SIG-M5 treated with dmso at 0.1 percent for 504 hours (cell line): ENCODE measurements at regions not wholly inside any gene's neighbourhood (a gene's known extent, or its start where the extent isn't known, plus 50 kb on each side); places are given as distances from the start of the nearest gene placed in this dataset.
A peak's percentile ranks its signal among the peaks of the same experiment; 100 is the strongest.
"Not testable (repeated sequence)": the region's sequence is repeated elsewhere in the genome, so short reads cannot be mapped to it uniquely, and the experiment has no call there.

Experiments
- DNase-seq: peaks from one replicate; lab custom pipeline; 2025; ENCODE audit not compliant: unreplicated experiment; lab: John Stamatoyannopoulos, UW

DNA sequence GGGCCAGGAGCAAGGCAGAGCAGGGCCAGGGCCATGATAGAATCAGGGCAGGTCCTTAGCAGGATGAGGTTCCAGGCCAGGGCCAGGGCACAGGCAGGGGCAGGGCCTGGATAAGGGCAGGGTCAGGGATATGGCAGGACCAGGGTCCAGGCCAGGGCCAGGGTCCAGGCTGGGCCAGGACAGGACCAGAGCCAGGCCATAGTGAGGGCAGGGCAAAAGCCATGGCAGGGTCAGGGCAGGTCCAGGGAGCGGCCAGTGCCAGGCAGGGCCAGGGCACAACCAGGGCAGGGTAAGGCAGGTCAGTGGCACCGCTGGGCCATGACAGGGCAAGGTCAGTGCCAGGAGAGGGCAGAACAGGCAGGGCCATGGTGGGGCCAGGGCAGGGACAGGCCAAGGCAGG, 152.2 kb downstream of the LIPI start:
- DNase-seq, result no peak

- DNase-seq, result not testable (repeated sequence)
Measured at GRCh38 chr21:14057841-14058481, 152.8 kb downstream of the LIPI start.

DNA sequence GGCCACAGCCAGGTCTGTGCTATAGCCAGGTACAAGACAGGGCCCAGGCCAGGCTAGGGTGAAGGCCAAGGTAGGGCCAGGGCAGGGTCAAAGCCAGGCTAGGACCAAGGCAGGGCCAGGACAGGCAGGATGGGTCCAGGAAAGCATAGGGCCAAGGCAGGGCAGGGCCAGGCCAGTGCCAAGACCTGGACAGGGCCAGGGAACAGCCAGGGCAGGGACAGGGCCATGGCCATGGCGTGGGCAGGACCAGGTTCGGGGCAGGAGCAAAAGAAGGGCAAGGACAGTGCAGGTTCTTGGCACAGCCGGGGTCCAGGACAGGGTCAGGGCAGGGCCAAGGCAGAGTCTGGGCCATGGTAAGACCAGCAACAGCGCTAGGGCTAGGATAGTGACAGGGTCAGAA, 153.4 kb downstream of the LIPI start:
- no peak for DNase-seq

DNA sequence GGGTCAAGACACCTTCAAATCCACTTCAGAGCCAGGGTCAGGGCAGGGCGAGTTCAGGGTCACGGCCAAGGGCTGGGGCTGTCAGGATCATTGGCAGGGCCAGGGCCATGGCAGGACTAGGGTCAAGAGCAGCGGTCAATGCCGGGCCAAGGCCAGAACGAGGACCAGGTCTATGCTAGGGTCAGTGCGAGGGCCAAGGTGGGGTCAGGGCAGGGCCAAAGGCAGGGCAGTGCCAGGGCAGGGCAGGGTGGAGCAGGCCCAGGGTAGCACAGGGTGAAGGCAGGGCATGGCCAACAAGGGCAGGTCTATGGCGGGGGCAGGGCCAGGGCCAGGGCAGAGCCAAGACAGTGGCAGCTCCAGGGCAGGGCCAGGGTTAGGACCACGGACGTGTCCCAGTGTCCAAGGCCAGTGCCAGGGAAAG, 154.0 kb downstream of the LIPI start:
- no peak for DNase-seq

DNA sequence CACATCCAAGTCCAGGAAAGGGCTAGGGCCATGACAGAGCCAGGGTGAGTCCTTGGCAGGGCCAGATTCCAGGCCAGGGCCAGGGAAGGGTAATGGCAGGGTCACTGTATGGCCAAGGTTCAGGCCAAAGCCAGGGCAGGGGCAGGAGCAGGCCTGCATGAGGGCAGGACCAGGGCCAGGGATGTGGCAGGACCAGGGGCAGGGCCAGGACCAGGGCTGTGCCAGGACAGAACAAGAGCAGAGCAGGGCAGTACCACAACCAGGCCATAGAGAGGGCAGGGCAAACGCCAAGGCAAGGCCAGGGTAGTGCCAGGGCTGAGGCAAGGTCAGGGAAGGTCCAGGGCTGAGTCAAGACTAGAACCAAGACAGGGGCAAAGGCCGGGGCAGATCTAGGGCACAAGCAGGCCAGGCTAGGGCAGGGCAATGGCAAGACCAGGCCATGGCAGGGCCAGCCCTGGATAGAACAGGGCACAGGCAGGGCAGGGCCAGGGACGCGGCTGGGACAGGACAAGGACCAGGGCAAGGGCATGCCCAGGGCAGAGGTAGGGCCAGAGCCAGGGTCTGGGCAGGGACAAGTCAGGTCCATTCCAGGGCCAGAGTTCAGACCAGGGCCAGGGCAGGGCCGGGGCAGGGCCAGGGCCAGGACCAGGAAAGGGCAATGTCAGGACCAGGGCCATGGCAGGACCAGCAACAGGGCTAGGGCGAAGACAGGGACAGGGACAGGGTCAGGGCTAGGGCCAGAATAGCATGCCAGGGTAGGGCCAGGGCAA, 154.8 kb downstream of the LIPI start:
- not testable (repeated sequence) for DNase-seq

- no peak for DNase-seq
Measured at GRCh38 chr21:14054682-14055081, 156.1 kb downstream of the LIPI start.

- DNase-seq, result no peak
Measured at GRCh38 chr21:14050121-14050520, 160.6 kb downstream of the LIPI start.

DNA sequence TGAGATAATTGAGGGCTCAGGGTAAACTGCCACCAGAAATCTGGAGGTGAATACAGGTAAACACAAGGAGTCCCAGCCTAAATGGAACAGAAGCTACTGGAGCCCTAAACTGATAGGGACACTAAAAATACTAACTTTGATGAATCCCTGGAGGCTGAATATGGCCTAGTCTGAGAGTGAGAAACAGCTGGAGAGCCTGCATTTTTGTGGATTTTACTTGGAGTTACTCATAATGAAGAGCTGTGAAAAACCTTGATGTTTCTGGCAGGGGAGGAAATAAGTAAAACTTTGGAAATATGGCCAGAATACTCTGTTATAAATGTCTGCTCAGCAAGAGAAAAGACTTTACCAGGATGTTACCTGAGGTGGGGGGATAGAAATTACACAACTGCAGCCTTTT, 164.4 kb downstream of the LIPI start:
- no peak for DNase-seq

DNA sequence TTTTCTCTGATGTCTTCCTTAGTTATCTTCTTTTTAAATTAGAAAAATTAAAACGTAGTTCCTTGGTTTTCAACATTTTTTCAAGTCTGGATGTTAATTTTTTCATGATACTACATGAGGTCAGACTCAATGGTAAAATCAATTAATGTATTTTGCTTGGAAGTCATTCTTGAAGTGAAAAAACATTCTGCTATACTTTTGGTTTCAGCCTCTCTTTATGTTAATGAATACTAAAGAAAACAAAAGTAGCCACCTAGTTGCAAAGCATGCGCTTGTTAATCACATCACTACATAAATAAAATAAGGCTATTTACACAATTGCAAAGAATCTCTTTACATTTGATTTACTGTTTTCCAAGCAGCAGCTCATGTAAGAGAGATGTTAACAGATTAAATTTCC, 170.4 kb downstream of the LIPI start:
- no peak for DNase-seq

DNA sequence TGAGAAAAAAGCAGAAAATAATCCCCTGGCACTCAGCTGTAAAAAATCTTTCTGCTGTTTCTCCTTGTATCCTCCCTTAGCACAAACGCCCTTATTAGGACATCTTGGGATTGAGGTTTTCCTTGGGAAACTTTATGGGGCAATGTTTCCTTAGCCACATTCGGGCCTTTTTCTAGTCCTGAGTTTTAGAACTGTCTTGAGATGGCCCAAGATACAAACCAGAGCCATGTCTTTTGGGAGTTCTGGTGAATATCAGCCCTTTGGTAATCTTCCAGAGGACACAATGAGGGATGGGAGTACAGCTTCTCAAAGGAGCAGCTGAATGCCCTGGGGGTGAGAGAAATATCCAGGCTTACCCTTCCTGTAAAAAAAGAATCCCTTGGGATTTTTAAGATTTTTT, 182.1 kb downstream of the LIPI start:
- DNase-seq, result not testable (repeated sequence)

DNA sequence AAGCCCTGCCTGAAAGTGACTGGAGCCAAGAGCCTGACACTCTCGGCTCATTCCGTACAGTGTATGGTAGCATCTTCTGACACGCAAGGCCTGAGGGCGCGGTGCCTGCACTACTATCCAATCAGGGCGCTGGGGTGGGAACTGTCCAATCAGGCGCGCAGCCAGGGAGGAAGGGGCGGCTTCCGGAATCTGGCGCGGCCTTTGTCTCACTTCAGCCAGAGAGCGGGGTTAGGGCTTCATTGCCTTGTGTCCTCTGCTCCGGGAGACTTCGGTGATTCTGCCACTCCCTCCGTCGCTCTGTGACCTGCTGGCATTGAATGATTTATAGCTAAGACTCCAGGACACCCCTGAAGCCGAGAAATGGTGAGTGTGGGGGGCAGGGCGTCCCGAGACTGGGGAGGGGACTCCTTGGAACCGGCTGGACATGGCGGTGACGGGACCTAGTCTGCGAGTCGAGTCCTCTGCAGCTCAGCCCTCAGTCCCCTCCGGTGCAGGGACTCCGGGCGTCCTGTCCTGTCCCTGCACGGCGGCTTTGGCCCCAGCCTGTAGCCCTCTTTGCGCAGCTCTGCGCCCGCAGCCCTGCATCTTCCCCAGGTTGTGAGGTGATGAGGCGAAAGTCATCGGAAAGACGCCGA, 183.4 kb downstream of the LIPI start:
- DNase-seq, result peak; percentile 91

DNA sequence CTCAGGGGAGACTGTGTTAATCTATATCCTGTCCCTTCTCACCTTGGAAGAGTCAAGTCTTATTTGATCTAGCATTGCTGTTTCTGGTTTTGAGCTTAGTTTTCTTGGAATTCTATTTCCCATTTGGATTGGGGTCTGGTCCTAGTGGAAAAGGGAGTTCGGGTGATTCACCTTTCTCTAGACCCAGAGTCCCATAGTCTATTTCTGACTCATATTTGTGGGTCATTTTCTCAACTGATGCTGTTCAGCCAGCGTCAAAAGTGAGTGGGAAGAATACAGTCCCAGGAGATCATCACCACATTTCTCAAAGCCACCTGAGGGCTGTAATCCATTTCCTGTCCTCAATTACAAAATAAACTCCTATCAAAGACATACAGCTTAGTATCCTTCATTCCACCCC, 190.6 kb downstream of the LIPI start:
- not testable (repeated sequence) for DNase-seq

DNA sequence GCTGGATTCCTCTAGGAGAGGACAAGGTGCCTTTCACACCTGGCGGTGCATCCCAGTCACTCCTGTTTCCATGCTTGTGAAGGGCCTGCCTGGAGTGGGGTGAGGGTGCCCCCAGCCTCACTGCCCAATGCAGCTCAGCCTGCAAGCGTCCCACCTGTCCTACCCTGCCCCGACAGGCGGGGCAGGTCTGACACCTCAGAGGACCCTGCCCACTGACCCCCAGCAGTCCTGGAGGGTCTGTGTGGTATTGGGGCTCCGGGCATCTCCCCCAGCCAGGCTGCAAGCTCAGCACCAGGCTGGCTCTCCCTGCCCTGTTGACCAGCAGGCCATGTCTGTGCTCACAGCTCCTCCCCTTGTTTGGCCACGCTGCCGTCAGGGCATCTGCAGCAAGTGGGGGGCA, 194.9 kb downstream of the LIPI start:
- not testable (repeated sequence) for DNase-seq

GRCh38 chr21:14013623-14014498, 196.9 kb downstream of the LIPI start:
- not testable (repeated sequence) for DNase-seq

DNA sequence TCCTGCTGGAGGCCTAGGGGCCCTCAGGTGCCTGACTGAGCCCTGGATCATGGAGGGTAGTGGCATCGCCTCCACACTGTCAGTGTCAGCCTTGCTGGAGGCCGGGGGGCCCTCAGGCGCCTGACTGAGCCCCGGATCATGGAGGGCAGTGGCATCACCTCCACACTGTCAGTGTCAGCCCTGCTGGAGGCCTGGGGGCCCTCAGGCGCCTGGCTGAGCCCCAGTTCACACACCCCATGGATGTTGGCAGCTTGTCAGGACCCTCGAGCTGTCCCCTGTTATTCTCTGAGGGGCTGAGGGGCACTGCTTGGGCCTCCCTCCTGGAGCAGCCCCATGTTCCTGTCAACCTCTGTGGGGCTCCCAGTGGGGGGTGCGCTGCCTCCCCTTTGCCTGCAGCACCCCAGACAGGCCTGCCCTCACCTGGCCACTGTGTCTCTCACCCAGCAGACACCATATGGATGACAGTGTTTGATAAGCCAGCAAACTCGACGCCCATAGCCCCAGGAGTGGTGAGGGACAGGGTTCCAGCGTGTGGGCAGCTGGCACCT, 197.6 kb downstream of the LIPI start:
- DNase-seq, result no peak

- DNase-seq, result no peak
Measured at GRCh38 chr21:14012409-14012808, 198.3 kb downstream of the LIPI start.

DNA sequence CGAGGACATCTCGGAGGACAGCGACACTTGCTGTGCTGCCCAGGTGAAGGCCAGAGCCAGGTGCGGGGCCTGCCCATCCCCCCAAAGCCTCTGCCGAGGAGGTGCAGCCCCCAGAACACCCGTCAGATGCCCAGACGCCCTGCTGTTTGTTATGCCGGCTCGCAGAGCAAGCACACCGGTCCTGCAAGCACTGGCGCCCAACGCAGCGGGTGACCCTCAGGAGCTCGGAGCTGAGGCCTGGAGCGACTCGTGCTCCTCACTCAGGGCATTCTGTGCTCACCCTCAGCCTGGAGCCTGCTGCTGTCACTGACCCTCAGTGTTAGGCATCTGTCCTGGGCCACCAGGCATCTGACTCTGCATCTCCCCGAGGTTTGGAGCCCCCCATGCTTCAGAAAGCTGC, 199.0 kb downstream of the LIPI start:
- DNase-seq, result not testable (repeated sequence)

DNA sequence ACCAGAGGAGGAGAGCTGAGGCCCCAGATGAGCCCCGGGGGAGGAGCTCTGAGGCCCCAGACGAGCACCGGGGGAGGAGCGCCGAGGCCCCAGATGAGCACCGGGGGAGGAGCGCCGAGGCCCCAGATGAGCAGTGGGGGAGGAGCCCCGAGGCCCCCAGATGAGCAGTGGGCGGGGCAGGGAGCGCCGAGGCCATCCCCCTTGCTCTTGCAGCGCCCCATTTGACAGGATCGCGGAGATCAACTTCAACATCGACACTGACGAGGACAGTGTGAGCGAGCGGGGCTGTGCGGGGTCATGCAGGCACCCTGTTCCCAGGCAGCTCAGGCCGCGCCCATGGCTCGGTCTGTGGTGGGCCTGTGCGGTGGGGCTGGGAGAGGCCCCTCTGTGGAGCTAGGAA, 199.6 kb downstream of the LIPI start:
- DNase-seq, result not testable (repeated sequence)

DNA sequence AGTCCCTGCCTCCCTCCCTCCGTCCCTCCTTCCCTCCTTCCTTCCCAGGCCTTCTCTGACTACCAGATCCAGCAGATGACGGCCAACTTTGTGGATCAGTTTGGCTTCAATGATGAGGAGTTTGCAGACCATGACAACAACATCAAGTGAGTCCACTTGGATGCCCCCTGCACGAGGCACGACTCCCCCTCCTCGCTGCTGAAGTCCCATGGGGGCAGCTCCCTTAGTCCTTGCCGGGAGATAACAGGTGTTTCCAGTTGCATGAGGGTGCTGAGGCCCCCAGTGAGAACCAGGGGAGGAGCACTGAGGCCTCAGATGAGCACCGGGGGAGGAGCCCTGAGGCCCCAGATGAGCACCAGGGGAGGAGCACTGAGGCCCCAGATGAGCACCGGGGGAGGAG, 200.0 kb downstream of the LIPI start:
- no peak for DNase-seq

- not testable (repeated sequence) for DNase-seq
Measured at GRCh38 chr21:14009990-14010389, 200.8 kb downstream of the LIPI start.
